ENCODE measurements at regions not wholly inside any gene's neighbourhood (a gene's known extent, or its start where the extent isn't known, plus 50 kb on each side); places are given as distances from the start of the nearest gene placed in this dataset.
"Not testable (repeated sequence)": the region's sequence is repeated elsewhere in the genome, so short reads cannot be mapped to it uniquely, and the experiment has no call there.

DNA sequence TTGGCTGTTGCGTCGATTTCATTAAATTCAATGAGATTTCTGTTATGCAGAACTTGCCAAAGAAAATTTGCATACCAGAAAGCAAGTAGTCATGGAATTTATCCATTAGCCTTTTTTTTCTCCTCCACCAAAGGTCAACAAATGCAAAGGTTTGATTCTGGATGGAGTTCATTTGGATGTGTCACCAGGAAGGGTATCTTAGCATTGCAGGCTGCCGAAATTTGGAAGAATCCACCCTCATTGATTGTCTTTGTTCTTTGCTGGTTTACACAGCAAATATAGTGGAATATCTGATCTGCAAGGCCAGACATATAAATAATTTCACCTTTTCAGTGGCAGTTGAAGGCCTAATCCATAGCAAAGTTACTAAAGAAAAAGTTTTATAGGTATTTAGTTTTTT, 229.4 kb upstream of the SLC35B3 start:
- DNase-seq: no peak

DNA sequence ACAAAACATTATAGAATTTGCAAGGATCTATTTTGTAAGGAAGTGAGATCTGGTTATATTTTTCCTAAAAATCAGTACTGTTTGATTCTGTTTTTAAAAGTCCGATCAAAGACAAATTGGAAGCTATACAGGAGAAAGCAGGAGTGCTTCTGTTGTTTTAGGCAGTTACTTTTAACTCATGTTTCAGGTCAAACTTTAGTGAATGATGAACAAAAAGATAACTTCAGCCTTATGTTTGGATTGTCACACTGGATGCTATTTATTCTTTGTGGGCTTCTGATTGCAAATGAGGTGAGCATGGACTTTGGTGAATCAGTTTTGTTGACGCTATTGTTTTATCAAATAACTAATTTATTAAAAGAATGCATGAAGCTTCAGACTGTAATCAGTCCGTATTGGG, 228.7 kb upstream of the SLC35B3 start:
- DNase-seq: no peak

DNA sequence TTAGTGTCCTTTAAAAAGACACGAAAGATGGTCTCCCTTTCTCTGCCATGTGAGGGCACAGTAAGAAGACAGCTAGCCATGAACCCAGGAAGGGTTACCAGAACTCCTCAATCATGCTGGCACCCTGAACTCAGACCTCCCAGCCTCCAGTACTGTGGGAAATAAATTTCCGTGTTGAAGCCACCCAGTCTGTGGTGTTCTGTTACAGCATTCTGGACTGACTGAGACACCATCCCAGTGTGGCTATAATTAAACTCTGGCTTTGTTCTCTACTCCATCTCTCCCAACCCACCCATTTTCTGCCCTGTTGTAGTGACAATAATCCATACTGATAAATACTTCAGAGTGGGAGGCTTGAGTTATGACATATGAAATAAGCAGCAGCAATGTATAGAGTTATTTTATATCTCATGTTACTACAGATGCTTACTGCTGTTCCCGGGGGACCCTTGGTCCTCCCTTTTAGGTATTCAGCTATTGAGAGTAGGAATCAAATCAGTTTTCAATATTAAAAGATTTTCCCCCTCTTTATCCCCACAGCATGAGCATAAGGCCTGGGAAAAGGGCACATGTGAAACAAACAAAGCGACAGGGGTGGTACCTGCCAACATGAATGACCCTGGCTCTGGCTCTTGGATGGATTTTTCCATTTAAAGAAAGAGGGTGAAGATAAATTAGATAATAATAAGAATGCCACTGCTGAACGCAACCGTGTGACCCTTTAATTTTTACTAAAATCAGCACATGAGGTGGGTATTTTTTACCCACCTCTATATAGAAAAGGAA, 224.3 kb upstream of the SLC35B3 start:
- DNase-seq: no peak

DNA sequence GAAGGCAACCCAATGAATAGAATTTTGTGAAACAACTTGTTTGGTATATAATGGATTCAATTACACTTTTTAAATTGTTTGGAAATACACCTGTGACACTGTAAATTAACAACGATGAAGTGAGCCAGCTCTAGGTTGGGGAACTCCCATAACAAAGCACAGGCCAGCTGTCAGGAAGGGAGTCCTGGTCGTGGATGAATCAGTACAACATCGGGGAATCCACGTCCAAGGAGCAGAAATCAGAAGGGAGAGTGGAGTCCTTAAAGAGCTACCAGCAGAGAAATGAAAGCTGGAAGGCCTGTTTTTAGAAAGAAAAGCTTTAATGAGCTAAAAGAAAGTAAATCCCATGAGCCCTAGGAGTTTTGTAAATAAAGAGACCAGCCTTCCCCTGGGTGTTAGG, 223.1 kb upstream of the SLC35B3 start:
- DNase-seq: no peak

DNA sequence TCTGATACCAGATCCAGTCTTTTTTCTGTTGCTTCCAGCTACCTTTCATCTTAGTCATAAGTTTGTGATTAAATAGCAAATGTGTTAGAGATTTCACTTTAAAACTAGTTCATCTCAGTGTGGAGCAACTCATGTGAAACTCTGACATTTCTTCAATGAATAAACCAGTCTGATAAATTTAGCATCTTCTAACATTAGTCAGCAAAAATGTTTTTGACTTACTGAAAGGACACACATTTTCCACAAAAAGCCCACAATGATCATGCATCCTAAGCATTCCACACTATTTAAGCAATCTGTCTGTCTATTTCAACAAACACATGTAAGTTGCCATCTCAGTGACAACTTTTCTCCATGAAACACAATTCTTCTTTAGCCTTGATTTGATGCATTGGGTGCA, 222.2 kb upstream of the SLC35B3 start:
- DNase-seq: no peak

DNA sequence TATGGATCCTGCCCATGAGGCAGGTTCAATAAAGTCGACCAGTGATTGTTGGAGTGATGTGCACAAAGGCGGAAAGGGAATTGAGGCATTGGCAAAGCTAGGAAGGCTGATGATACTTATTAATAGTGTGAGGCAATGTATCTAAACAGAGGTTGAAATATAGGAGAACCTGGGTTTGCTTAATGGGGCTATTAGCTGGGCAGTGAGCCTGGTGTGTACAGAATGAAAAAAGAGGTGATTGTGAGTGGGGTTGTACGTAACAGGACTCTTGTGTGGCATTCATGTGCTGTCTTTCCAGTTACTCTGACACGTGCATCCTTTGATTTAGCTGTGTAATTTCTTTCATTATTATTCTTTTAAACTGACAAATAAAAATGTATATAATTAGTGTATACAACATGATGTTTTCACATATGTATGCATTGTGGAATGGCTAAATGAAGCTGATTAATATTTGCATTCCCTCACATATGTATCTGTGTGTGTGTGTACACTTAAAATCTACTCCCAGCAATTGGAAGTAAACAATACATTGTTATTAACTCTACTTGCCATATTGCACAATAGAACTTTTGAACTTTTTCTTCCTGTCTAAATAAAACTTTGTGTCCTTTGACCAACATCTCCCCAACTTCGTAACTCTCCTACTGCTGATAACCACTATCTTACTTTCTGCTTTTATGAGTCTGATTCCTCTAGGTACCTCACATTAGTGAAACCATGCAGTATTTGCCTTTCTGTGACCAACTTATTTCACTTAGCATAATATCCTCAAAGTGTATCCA, 220.5 kb upstream of the SLC35B3 start:
- DNase-seq: no peak

DNA sequence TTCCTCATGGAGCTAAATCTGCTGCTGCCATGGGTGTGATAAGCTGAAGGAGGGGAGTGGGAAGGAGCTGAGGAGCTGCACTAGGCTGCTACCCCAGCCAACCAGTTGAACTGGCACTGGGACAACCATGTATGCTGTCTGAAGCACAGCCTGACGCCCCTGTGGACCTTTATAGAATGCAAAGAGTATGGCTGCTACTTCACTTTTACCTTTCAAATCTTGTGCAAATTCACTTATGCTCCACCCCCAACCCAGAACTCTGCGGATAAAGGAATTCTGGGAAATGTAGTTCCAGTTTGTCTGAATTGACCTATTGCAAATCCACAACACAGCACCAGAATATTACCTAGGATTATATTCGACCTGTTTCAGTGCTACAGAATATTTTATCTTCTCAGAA, 217.4 kb upstream of the SLC35B3 start:
- DNase-seq: no peak

DNA sequence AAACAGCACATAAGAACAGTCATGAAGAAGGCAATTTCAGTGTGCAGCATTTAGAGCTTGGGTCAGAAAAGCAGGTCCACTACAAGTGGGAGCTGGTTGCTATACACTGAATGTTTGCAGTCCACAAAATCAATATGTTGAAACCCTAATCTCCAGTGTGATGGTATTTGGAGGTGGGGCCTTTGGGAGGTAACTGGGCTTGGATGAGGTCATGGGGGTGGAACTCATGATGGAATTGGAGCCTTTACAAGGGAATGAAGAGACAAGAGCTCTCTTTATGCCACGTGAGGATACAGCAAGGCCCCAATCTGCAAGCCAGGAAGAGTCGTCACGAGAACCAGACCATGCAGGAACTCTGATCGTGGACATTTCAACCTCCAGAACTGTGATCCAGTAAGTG, 216.7 kb upstream of the SLC35B3 start:
- no peak for DNase-seq

DNA sequence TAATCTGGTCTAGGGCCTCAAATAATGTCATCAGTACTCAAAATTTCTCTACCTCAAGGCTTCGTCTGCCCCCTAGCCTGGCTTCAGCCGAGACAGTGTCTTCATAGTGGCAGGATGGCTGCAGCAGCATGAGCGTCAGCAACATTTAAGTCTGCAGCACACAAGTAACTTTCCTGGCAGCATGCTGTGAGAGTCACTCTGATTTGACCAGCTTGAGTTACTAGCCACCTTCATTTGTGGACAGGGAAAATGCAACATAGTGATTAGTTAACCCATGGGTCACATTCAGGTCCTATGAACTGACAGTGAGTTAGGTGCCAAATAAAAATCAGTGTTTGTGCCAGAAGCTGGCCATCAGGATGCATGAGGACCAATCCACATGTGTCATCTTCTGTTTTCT, 209.9 kb upstream of the SLC35B3 start:
- DNase-seq: no peak

DNA sequence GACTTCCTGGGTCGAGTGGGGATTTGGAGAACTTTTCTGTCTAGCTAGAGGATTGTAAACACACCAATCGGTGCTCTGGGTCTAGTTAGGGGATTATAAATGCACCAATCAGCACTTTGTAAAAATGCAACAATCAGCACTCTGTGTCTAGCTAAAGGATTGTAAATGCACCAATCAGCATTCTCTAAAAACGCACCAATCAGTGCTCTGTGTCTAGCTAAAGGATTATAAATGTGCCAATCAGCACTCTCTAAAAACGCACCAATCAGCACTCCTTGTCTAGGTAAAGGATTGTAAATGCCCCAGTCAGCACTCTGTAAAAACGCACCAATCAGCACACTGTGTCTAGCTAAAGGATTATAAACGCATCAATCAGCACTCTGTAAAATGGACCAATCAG, 209.0 kb upstream of the SLC35B3 start:
- no peak for DNase-seq

DNA sequence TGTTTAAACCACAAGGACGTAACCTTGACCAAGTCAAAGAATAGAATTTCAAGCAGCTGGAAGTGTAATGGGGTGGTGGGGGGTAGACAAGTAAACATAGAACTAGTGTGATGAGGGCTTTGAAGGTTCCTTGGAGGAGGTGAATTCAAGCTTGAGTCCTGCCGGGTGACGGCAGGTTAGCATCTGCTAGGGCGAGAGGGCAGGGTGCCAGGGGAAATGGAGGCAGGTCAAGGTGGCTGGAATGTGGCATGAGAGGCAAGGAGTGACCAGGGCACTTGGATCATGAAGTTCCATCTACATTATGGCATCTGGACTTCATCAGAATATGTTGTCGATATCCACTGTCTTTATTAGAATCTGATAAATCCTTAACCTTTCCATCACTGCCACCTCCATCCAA, 207.5 kb upstream of the SLC35B3 start:
- DNase-seq: no peak

DNA sequence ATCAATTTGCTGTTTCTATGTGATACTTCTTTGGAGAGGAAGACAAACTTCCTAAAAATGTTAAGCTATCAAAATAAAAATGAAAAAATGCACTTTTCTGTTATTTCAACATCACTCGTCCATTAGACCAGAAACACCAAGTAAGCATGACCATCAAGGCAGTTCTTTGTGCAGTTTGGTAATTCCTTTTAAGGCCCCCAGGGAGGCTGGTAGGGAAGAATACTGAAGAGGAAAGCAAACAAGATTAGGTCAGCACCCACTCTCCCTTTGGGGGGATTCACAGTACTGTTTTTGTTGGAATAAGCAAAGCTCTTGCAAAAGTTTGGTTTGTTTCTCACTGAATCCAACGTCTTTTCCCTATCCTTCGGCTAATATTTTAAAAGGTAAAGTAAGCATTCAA, 206.8 kb upstream of the SLC35B3 start:
- DNase-seq: no peak

DNA sequence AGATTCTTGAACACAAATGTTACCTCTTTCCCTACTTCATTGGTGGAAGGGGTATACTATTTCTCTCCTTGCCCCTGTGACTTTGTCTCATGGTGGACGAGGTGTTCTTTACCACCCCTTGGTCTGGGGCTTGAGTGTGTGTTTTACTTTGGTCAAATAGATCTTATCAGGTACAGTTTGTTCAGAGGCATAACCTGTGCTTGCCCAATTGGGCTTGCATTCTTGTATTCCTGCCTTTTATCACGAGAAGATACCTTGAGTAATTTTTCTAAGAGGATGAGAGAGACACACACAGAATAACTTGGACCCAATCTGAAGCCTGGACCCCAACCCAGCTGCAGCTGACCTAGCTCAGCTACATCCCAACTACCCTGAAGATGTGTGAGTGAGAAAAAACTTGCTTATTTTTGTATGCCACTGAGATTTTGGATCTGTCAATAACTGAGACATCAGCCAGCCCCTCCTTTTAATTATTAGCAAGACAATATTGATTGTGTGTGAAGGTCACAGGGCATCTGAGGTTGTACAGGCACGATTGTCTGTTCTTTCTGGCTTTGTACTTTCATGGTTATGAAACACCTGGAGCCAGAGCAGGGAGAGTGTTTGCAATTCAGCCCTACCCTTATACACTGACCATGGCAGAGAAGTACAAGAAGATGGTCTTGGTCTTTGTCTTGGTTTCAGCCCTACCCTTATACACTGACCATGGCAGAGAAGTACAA, 204.7 kb upstream of the SLC35B3 start:
- no peak for DNase-seq

DNA sequence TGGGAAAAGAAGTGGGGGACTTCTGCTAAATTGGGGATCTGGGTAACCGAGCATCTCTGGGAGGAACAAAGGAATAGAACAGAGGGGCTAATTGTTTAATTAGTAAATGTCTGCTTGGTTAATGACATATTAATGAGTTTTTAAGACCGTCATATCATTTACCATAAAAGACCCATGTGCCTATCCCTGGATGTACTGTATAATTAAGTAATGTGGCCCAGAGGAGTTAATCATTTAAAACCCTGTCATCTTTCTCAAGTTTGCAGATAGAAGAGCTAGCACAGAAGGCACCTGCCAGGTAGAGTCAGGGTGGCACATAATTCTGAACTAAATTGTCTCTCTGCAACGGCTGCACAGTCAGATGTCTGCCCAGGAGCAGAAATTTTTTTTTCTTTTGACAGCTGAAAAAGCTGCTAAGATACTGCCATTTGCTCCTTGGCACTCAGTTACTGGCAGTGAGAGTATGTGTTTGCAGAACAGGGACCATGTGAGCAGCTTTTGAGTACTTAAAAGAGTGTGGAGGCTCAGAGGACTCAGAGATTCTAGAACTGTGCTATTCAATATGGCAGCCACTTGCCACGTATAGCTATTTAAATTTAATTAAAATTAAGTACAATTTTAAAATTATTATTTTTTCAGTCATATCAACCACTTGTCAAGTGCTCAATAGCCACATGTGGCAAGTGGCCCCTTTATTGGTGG, 202.7 kb upstream of the SLC35B3 start:
- DNase-seq: no peak

DNA sequence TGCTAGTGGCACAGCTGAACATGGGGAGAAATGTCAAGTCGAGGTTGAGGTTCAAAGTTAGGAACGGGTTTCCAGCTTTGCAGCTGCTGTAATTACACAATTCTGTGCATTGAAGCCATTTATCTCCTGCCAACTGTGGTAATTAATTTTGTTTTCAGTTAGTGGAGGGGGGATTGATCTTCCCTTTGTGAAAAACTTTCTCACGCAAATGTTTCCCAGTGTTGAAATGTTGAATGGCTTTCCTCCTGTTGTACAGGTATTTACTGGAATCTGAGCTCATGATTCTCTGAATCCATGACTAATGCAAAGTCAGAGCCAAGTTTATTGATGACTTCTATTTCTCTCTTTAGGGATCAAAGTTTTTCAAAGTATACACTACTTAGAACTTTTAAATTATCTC, 198.4 kb upstream of the SLC35B3 start:
- no peak for DNase-seq

DNA sequence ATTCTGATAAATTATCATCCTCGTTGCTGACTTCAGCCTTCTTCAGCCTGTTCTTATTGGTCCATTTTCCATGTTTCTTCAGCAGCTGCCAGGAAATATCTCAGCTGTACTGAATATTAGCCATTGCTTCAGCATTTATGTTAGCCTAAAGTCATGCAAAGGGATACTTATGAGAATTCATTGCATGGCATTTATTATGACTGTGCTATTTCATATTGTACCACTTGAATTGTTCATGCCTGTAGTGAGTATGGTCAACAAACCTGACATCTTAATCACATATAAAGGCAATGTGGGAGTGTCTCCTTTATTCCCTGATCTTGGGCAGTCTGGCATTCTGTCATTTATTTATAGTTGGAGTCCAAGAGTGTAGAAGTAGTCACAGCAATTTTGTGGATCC, 193.4 kb upstream of the SLC35B3 start:
- no peak for DNase-seq

DNA sequence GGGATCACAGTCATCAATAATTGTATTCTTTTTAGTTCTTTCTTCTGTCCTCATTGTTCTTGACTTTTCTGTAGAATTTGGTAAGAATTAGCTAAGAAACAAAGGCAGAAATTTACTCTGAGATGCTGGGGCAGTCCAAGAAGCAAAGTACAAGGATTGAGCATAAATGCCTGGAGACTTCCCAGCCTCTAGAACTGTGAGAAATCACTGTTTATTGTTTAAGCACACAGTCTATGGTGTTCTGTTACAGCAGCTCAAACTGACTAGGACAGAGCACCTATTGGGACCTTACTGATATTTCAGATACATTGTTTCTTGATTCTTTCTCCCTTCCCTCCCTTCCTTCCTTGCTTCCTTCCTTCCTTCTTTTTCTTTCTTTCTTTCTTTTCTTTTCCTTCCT, 192.7 kb upstream of the SLC35B3 start:
- no peak for DNase-seq

DNA sequence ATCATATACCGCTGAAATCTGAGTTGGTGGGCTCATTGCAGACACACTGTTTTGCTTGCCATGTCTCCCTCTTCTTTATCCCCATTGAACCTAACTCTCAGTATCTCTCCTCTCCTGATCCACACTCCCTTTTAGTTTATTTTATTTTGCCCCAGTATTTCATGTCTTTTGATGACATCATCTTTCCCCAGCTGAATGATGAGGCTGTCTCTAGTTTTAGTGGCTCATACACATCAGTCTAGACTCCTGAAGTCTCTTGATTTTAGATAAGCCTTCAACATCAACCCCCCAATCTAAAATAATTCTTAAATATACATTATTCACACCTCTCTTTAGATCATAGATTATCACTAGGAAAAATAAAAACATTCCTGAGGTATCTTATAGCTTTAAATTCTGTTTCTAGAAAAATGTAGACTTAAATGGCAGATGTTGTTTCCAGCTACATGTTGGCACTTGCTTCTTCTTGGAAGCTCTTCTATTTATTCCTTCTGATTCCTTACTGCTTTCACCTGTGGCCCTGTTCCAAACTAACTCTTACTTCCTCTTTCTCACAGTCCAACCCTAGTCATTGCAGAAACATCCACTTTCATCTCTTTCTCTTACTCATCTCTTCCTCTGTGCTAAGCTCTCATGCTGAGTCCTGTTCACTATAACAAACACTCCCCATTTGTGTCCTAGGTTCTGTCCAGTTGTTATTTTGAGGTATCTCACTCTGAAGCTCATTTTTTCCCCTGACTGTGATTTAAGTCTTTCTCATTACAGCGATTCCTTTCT, 191.9 kb upstream of the SLC35B3 start:
- DNase-seq: no peak

DNA sequence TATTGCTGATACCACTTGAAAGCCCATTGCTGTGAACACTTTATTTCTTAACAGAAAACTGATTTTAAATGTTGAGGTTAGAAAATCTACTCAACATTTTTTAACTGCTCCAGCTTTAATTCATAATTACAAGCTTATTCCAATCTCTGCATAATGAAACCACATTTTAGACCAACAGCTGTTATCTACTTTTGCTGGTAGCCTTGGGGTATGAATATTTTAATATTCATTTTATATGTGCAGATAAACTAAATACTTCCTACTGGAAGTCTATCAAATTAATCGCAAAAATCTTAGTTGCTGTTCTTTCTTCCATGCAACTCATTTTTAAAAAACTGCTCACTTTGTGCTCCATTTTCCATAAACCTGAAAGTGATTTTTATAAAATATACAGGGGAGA, 189.3 kb upstream of the SLC35B3 start:
- DNase-seq: no peak

DNA sequence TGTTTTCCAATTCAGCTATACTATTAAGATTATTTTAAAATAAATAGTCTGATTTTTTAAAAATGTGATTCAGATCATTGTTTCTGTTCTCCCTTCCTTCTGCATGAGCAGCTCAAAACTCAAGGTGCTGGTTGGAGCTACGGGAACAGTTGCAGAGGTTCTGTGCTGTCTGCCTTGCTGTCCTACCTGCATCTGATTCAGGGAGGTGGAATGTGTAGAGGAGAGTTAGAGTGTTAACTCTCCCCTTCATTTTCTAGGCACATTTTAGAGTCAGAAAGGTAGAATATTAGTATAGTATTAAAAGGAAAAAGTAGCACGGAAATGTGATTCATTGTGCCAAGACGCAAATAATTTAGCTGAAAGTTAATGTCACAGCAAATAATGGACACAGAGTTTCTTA, 188.1 kb upstream of the SLC35B3 start:
- no peak for DNase-seq

DNA sequence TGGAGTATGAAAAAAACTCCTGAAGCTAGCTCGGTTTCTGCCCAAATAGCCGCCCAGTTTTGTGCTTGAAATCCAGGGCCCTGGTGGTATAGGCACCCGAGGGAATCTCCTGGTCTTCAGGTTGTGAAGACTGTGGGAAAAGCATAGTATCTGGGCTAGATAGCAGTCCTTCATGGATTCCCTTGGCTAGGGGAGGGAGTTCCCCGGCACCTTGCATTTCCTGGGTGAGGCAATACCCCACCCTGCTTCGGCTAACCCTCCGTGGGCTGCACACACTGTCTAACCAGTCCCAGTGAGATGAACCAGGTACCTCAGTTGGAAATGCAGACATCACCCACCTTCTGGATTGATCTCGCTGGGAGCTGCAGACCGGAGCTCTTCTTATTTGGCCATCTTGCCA, 184.5 kb upstream of the SLC35B3 start:
- no peak for DNase-seq

DNA sequence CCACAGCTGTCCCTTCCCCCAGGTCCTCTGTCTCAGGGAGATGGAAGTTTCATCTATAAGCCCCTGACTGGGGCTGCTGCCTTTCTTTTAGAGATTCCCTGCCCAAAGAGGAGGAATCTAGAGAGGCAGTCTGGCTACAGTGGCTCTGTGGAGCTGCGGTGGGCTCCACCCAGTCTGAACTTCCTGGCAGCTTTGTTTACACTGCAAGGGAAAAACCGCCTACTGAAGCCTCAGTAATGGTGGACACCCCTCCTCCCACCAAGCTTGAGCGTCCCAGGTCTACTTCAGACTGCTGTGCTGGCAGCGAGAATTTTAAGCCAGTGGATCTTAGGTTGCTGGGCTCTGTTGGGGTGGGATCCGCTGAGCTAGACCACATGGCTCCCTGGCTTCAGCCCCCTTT, 184.1 kb upstream of the SLC35B3 start:
- not testable (repeated sequence) for DNase-seq

DNA sequence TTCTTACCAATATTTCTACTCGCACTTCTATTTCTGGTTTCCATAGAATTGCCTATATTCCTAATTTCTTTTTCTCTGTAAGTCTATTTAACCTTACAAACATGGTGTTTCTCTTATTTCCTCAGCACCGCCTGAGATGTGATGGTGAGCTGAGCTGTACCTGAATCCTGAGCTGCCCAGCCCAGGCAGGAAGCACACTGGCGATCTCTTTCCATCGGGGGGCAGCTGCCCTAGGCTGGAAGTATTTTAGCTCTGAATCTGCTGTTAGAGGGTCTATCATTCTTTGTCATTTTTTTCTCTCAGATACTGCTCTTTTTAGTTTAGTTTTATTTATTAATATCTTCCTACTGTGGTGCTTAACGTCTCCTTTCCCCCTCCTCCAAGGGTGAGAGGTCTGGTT, 173.4 kb upstream of the SLC35B3 start:
- DNase-seq: no peak
